T-helper 1 cell (primary cell): ENCODE measurements at regions not wholly inside any gene's neighbourhood (a gene's known extent, or its start where the extent isn't known, plus 50 kb on each side); places are given as distances from the start of the nearest gene placed in this dataset.
A peak's percentile ranks its signal among the peaks of the same experiment; 100 is the strongest.
"Not testable (repeated sequence)": the region's sequence is repeated elsewhere in the genome, so short reads cannot be mapped to it uniquely, and the experiment has no call there.

Experiments
- DNase-seq, 5 donors: peaks; one replicate each; pipeline ENCODE4 v3.0.0-alpha.2; 2012 to 2020

DNA sequence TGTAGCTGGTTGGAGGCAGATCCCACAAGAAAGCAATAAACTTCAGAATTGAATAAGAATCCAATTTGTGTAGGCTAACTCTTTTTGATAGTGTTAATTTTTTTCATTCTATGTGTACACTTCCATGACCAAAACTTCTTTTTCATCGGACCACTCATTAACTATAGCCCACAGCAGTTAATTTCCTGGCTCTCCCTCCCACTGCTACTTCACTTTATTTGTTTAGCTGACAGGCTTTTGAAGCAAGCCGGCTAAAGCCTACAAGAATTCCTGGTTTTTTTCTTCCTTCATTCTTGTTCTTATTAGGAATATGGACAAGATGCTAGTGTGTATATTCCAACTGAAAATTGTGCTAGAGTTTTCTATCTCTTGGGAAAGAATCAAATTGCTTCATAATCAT is 329.2 kb upstream of the CCNH start:
- DNase-seq, result no peak

DNA sequence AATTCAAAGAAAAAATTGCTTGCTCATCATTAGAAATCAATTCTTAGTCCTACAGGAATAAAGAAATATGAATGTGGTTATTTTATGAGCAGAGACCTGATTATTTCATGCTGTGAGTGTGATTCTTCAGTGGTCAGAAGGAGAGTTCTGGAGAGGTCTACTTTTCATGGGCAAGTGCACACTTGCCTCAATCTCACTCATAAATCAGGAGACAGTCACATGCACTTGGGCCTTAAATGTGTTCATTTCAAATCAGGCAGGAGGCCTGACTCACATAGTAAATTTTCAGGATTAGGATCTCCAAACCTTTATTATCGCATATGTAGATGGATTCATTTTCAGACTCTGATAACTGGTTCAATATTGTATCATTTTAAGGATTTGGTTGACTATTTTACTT is 323.2 kb upstream of the CCNH start:
- DNase-seq, result no peak

DNA sequence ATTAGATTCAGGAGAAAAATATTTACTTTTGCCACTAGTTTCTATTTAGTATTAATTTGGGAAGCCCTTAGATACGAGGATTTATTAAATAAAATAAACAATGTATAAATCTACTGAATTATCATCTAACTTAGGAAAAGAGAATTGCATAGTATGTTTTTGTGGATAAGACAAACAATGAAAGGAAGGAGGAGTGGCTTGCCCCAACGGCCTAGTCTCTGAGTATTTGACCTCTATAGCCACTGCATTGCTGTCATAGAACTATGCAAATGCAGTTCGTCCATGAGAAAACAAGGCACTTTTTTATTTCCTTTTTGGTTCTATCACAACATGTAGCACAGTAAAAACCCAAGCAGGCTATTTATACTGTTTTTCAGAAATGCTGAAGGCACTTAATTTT is 321.2 kb upstream of the CCNH start:
- no peak for DNase-seq

DNA sequence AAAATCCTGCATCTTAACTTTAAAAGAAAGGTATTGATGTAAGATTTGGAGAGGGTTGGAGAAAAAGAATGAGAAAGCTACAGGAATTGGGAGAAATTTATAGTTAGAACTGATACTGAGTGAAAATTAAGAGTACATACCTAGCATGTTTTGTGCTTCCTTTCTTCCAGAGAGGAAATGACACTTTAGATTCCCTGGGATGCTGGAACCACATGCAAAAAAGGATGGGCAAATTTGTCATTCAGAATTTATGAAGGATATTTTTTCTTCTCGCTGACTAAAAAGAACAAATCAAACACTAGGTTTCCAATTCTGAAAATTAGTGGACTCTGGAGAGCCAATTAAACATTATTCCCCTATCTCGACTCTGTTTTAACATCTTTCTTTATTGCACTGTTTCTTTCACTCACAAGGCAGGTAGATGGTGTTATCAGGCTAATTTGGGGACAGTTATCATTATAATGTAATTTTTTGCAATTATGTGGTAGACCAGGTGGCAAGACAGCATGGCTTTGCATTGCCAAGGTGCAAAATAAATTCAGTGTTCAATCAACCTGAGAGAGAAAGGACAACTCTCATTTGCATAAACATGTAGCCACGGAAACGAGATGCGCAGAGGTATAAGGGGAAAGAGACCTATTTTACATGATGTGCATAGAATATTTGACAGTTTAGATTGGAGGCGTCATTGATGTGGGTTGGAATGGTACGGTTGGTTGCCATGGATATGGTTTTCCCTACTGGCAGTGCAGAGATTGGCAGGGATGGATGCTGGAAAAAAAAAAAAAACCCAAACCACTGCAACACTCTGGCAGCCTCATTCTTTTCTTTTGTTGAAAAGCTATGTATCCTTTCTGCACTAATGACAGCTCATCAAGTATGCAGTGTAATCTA is 320.4 kb upstream of the CCNH start:
- no peak for DNase-seq

DNA sequence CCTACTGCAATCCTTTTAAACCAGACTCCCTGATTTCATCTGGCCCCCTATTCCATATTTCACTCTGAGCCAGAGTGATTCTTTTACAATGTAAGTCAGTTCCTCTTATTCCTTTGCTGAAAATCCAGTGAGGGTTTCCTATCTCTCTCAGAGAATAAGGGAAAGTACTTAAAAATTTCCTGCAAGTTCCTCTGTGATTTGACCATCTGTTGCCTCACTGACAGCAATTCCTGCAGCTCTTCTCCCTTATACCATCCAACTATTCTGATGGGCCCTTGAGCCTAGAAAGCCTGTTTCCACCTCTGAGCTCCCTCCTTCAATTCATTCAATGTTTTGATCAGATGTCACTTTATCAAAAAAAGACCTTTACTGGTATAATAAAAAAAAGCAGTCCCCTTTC is 317.1 kb upstream of the CCNH start:
- DNase-seq, result no peak

DNA sequence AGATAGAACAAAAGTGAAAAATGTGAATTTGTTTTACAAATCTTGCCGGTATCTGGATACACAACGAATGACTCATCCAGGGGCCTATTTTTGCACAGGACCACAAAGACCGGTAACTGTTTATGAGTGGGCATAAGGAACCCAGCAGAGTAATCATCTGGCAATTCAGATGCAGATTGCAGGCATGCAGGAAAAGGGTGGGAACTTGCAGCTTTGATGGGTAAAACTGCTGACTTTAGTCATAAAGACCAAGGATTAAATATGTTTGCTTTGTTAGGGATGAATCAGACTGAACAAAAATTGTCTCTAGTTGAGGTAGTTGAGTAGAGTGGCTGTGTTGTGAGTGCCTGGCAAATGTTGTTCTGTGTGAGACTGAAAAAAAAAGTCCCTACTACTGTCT is 309.6 kb upstream of the CCNH start:
- no peak for DNase-seq

DNA sequence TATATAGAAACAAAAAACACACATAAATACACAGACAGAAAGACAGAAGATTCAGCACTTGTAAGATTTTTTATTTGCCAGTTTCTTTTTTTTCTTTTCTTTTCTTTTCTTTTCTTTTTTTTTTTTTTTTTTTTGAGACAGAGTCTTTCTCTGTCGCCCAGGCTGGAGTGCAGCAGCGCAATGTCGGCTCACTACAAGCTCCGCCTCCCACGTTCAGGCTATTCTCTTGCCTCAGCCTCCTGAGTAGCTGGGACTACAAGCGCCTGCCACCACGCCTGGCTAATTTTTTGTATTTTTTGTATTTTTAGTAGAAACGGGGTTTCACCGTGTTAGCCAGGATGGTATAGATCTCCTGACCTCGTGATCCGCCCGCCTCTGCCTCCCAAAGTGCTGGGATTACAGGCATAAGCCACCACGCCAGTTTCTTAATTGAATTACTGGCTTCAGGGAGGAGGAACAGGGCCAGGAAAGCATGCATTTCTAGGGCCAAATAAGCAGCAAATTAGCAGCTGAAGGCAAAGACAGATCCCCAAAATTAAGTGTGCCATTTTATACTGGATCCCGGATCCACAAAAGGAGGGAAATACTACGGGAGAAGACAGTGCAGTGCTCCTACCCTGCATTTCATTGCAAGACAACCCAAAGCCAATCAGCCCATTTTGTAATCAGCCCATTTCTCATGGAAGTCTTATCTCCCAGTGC is 305.6 kb upstream of the CCNH start:
- not testable (repeated sequence) for DNase-seq

DNA sequence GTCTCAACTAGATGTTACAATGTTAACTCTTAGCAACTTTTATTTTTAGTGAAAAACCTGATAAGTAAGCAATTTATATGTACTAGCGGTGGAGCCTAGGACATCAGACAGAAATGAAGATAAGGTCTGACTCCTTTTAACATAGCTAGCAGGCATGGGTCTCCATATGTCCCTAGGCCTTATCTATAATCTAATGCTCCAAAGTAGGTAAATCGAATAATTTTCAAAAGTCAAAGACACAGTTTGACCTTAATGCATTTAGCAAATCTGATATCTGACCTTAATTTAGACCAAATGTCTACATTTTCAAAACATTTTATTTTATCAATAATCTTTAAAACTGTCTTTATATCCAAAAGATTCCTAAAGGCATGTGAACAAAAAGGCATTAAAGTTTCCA is 305.0 kb upstream of the CCNH start:
- no peak for DNase-seq

DNA sequence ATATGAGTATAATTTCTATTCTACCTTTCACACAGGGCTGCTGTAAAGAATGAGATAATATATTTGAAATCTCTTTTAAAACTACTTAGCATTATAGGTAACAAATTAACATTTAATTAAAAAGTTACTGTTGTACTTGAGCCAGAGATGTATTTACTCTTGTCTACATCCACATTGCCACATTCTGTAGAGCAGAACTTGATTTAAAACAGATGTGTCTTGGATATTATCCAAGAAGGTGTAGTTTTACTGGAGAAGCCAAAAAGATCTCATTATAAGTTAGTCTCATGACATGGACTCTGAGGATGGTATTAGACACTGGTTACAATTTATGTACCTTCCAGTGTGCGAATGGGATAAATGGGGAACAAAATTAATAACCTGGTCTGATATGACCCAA is 293.1 kb upstream of the CCNH start:
- no peak for DNase-seq

DNA sequence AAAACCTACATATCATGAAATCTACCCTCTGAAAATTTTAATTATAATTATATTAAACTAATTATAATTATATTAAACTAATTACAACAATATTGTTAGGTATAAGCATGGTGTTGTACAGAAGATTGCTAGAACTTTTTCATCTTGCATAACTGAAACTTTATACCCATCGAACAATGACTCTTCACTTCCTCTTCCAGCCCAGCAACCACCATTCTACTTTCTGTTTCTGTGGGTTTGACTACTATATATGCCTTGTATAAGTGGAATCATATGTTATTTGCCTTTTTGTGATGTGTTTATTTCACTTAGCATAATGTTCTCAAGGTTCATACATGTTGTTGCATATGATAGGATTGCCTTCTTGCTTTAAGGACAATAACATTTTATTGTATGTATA is 274.2 kb upstream of the CCNH start:
- peak in 1 of 5 donors; percentile 12 for DNase-seq

DNA sequence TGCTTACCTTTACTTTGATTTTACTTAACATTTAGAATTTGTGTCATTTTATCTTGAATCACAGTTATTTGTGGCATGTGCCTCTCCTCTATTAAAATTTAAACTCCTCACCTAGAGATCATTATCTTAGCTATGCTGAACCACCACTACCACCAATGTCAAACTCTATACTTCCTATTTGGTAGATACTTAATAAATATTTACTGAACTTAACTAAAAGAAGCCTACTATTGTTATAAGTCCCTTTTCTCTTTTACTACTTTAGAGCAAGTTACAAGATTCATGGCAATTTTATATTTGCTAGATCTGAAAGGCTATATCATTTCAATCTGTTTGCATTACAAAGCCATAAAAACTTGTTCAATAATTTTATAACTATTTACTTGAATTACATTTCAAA is 273.3 kb upstream of the CCNH start:
- no peak for DNase-seq

DNA sequence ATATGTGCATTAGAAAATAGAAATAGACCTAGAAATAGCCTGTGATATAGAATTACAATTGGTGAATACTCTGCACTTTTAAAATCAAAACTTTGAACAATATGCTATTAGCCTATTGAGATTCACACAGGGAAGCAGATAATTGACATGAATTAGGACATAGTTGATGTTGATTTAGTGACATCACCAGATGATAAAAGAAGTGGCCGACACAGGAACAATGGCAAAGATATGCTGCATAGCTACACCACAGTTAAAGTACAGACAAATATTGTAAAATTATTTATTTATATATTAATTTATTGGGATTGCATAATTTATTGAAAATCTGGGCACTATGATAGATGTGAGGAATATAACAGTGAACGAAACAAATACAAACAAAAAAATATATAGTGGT is 261.5 kb upstream of the CCNH start:
- DNase-seq, result no peak

DNA sequence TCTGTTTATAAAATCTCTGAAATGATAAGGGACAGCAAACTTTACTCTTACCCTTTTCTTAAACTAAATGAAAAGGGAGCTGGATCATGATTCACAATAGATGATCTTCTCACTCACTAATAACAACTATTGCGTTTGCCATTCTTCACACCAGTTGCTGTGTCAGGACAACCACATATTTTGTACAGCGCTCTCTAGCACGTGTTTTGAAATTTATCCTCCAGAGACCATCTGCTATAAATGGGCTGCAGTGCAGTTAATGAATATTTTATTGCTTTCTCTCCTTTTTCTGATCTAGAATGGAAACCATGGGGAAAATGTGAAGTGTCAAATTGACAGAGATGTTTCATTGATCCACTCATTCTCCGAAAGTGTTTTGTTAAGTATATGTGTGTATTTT is 258.4 kb upstream of the CCNH start:
- no peak for DNase-seq

DNA sequence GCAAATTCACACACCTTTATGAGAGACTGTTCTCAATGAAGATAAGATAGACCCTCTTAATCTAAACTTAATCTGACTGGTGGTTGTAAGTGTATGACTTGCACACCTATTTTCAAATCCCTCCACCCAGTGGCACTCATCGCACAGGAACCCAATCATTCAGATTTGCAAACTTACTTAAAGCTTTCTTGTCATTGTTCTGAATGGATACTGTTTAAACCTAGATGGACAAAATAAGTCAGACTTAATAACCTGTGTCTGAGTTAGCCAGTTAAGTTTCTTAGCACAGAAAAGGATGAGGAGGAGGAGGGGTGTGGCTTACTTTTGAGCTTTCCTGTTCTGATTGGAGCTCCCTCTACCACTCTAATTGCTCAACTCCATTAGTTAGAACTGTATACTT is 252.4 kb upstream of the CCNH start:
- DNase-seq, result no peak

DNA sequence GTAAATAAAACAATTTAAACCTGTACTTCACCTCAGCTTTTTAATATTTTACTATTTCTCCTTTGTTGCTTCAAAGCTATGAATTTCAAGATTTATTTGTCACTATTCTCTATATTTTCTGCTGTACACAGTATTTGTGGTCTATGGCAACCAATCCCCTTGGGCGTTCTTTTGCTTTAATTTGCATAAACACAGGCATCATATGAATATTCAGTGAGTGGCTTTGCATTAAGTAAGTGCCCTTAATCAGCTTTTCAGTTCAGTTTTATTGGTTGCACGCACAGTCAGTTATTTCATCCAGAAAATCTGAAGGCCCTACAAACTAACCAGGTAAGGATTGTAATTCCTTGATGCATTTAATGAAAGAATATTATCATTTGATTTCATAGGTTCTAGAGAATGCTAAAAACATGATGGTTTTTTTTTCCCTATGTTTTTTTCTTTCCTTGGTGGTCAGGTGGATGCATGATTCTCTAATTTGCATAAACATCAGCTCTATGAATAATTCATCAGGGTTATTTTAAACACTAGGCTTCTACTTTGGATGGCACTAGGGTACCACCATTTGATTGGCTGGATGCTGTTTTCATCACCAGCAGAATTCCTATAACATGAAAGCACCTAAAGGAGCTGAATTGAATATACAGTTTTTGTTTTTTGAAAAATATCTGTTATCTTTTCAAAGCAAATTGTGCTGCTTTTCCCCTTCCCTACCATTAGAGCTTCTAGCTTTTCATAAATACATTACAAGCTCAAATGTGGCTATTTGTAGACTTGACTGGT is 249.2 kb upstream of the CCNH start:
- no peak for DNase-seq

DNA sequence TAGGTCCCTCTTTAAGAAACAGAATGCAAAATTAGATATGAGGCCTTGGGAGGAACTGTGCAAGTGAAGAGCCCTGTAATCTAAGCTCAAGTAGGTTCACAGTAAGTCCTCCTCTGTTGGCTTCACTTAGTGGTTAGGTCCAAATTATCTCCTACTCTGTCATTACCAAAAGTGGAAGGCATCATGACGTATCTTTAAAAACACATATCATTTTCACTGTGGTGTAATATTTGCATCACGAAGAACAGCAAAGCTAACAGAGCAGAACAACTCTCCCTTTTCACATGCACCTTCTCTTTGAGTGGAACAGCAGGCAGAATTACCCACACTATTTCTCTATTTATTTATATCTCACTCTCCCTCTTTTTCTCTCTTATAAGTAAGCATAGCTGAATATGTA is 240.5 kb upstream of the CCNH start:
- no peak for DNase-seq

DNA sequence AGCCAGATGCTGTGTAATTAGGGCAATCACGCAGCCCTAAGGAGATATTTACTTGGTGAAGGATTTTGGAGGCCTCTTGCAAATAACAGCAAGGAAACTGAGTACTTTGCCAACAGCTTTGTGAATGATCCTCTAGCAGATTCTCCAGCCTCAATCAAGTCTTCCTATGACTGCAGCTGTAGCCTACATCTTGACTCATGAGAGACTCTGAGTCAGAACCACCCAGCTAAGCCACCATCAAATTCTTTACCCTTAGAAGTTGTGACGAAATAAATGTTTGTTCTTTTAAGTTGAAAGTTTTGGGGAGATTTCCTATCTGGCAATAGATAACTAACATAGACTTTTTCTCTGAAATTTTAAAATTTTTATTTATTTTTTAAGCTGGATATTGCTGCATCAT is 237.6 kb upstream of the CCNH start:
- no peak for DNase-seq

DNA sequence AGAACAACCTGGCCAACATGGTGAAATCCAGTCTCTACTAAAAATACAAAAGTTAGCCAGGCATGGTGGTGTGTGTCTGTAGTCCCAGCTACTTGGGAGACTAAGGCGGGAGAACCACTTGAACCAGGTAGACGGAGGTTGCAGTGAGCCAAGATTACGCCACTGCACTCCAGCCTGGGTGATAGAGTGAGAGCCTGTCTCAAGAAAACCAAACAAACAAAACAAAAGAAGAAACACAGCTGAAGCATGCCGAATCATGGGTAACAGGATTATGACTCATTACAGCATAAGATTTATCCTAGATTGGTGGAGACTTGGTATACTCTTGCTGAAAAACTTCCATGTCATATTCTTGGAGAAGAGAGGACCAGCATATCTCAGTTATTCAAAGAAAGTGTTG is 236.7 kb upstream of the CCNH start:
- no peak for DNase-seq

DNA sequence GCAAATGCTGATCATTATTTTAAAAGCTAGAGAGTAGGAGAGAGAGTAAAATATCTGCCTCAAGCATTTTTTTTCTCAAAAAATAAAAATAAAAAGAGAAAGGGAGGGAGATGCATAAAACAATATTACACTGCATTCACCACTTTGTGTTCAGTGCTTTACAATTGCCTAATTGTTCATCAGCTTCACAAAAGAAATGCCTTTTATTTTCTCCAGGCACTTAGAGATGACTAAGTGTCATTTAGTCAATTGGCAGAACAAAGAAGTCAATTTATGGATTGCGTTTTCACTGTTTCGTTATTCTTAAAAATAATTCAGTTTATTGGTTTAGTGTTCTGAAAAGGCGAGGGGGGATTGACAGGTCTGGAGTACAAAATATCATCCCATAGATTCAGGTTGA is 232.5 kb upstream of the CCNH start:
- no peak for DNase-seq

DNA sequence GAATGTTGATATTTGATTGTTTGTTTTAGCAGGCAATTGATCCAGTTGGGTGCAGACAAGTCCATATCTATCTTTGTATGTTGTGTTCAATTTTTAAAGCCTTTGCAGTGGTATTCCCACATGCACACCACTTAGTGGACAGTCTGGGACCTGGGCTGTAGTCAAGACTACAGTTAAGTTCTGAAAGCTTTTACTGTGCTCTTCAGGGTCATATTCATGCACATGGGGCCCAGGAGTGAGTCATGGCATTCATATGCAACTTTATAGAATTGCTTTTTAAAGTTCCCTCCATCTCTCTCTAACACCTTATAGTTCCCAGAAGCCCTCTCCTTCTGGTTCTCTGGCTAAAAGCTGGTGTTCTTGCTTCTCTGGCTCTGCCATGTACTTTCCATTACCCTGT is 228.2 kb upstream of the CCNH start:
- no peak for DNase-seq

DNA sequence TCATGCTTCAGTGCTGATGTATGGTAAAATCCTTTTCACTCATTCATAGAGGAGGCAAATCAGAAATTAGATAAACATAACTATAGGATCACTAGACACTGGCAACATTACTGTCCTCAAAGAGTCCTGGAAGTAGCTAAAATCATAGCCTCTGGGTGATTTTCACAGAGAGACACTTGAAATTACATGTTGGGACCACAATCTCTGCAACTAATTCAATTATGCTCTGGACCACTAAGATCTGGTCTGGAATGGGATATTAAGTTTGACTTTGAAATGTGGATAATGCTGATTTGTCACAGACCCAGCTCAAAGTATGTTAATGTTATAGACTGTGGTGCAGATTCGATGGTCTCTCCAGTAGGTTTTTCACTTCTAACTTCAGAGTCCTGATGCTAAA is 214.6 kb upstream of the CCNH start:
- no peak for DNase-seq

DNA sequence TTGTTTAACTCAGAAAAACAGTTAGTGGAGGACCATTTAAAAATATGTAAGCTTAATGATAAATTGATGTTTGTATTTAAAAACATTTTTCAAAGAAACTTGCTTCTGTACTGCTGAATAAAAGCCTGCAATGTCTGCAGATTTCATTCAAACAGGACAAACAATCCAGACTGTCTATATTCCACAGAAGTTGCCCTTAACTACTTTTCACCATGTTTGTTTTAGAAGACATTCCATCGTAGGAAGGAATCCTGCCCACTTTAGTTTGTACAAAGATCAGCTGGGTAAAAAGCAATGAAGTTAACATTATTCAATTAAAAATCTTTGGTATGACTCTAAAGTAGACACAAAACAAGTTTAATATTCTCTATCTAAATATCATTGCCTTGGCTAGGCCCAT is 195.7 kb upstream of the CCNH start:
- DNase-seq, result no peak

DNA sequence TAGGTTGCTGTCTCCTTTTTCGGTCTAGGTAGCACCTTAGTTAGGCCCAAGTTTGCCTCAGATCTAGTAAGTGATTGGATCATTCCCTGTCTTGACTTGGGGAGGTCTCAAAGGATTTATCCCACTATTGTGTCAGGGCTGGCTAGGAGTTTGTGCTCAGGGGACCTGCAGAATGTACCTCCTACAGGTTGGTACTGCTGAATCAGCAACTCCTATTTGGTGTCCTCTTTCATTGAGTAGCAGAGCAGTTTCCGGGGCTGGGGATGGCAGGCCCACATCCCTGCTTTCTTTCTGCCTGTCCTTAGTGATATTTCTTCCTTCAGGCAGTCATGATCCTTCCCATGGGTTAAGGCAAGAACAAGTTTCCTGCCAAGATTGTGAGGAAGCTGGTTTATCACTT is 192.9 kb upstream of the CCNH start:
- DNase-seq, result no peak

DNA sequence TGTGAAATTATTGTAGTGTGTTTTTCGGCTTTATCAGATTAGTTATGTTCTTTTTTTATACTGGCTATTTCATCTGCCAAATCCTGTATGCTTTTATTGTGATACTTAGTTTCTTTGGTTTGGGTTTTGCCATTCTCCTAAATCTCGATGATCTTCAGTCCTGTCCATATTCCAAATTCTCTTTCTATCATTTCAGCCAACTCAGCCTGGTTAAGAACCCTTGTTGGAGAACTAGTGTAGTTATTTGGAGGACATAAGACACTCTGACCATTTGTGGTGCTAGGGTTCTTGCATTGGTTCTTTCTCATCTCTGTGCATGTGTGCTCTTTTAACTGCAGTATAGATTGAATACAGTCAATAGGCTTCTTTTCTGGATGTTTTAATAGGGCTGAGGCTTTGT is 187.0 kb upstream of the CCNH start:
- no peak for DNase-seq
